ENCODE measurements at regions not wholly inside any gene's neighbourhood (a gene's known extent, or its start where the extent isn't known, plus 50 kb on each side); places are given as distances from the start of the nearest gene placed in this dataset.

- no peak overlapping the region for H3K9ac ChIP-seq (ENCODE audit: low read depth, low read length, poor library complexity, severe bottlenecking)
- H3F3A ChIP-seq (ENCODE audit: low read depth) = no peaks in the 10 kb centered on the region
- no peaks in the 10 kb centered on the region for H3K27me3 ChIP-seq (ENCODE audit: insufficient read depth, low read length, poor library complexity, severe bottlenecking)
- no peaks in the 10 kb centered on the region for H3K79me2 ChIP-seq (ENCODE audit: insufficient read depth, low read length)
- TF ChIP-seq EZH2phosphoT487 (IDR thresholded peaks at IDR 0.05; ENCODE audit: borderline replicate concordance) (no peak), CTCF (conservative IDR thresholded peaks at IDR 0.05; ENCODE audit: low read length) (no peak)
- H3K4me1 ChIP-seq (ENCODE audit: insufficient read depth, low read length, poor library complexity, severe bottlenecking) = no peaks in the 10 kb centered on the region
- H4K20me1 ChIP-seq (ENCODE audit: insufficient read depth, low read length, poor library complexity, severe bottlenecking) = no peaks in the 10 kb centered on the region
- no peak overlapping the region for H2AFZ ChIP-seq (ENCODE audit: low read length)
- H3K36me3 ChIP-seq (ENCODE audit: insufficient read depth, low read length) = no peaks in the 10 kb centered on the region
- no peaks in the 10 kb centered on the region for H3K9me3 ChIP-seq (ENCODE audit: insufficient read depth, low read depth, low read length)
- no peak overlapping the region for H3K4me3 ChIP-seq (ENCODE audit: low read length, poor library complexity, severe bottlenecking)
- no peak overlapping the region for H3K4me2 ChIP-seq (ENCODE audit: low read depth, low read length, poor library complexity, severe bottlenecking)
- no peaks in the 10 kb centered on the region for H3K9me2 ChIP-seq (replicated peaks; ENCODE audit: low read depth, low read length)
Observed at GRCh38 chr15:93361703-93362102, 272.7 kb upstream of the RGMA start.

GRCh38 chr15:93360976-93361375, 272.0 kb upstream of the RGMA start:
- no peaks in the 10 kb centered on the region for H3K27me3 ChIP-seq (ENCODE audit: insufficient read depth, low read length, poor library complexity, severe bottlenecking)
- H3K36me3 ChIP-seq (ENCODE audit: insufficient read depth, low read length) = no peaks in the 10 kb centered on the region
- no peaks in the 10 kb centered on the region for H3K9me3 ChIP-seq (ENCODE audit: insufficient read depth, low read depth, low read length)
- no peaks in the 10 kb centered on the region for H3K4me1 ChIP-seq (ENCODE audit: insufficient read depth, low read length, poor library complexity, severe bottlenecking)
- H3K9ac ChIP-seq (ENCODE audit: low read depth, low read length, poor library complexity, severe bottlenecking) = no peak overlapping the region
- H3F3A ChIP-seq (ENCODE audit: low read depth) = no peaks in the 10 kb centered on the region
- no peaks in the 10 kb centered on the region for H3K9me2 ChIP-seq (replicated peaks; ENCODE audit: low read depth, low read length)
- TF ChIP-seq EZH2phosphoT487 (IDR thresholded peaks at IDR 0.05; ENCODE audit: borderline replicate concordance) = no peak
- TF ChIP-seq CTCF (conservative IDR thresholded peaks at IDR 0.05; ENCODE audit: low read length) = no peak
- no peaks in the 10 kb centered on the region for H4K20me1 ChIP-seq (ENCODE audit: insufficient read depth, low read length, poor library complexity, severe bottlenecking)
- no peak overlapping the region for H3K4me2 ChIP-seq (ENCODE audit: low read depth, low read length, poor library complexity, severe bottlenecking)
- no peak overlapping the region for H3K4me3 ChIP-seq (ENCODE audit: low read length, poor library complexity, severe bottlenecking)
- H2AFZ ChIP-seq (ENCODE audit: low read length) = no peak overlapping the region
- H3K79me2 ChIP-seq (ENCODE audit: insufficient read depth, low read length) = no peaks in the 10 kb centered on the region

GRCh38 chr15:93360318-93360717, 271.3 kb upstream of the RGMA start:
- no peak overlapping the region for H3K4me2 ChIP-seq (ENCODE audit: low read depth, low read length, poor library complexity, severe bottlenecking)
- H3K36me3 ChIP-seq (ENCODE audit: insufficient read depth, low read length) = no peaks in the 10 kb centered on the region
- TF ChIP-seq EZH2phosphoT487 (IDR thresholded peaks at IDR 0.05; ENCODE audit: borderline replicate concordance) (no peak), CTCF (conservative IDR thresholded peaks at IDR 0.05; ENCODE audit: low read length) (no peak)
- H3K9me2 ChIP-seq (replicated peaks; ENCODE audit: low read depth, low read length) = no peaks in the 10 kb centered on the region
- H3K9ac ChIP-seq (ENCODE audit: low read depth, low read length, poor library complexity, severe bottlenecking) = no peak overlapping the region
- no peaks in the 10 kb centered on the region for H3F3A ChIP-seq (ENCODE audit: low read depth)
- no peaks in the 10 kb centered on the region for H3K27me3 ChIP-seq (ENCODE audit: insufficient read depth, low read length, poor library complexity, severe bottlenecking)
- no peaks in the 10 kb centered on the region for H3K4me1 ChIP-seq (ENCODE audit: insufficient read depth, low read length, poor library complexity, severe bottlenecking)
- no peak overlapping the region for H2AFZ ChIP-seq (ENCODE audit: low read length)
- H3K9me3 ChIP-seq (ENCODE audit: insufficient read depth, low read depth, low read length) = no peaks in the 10 kb centered on the region
- H4K20me1 ChIP-seq (ENCODE audit: insufficient read depth, low read length, poor library complexity, severe bottlenecking) = no peaks in the 10 kb centered on the region
- H3K4me3 ChIP-seq (ENCODE audit: low read length, poor library complexity, severe bottlenecking) = no peak overlapping the region
- H3K79me2 ChIP-seq (ENCODE audit: insufficient read depth, low read length) = no peaks in the 10 kb centered on the region

Measured in Loucy (cell line).